ENCODE measurements at regions not wholly inside any gene's neighbourhood (a gene's known extent, or its start where the extent isn't known, plus 50 kb on each side); places are given as distances from the start of the nearest gene placed in this dataset.

DNA sequence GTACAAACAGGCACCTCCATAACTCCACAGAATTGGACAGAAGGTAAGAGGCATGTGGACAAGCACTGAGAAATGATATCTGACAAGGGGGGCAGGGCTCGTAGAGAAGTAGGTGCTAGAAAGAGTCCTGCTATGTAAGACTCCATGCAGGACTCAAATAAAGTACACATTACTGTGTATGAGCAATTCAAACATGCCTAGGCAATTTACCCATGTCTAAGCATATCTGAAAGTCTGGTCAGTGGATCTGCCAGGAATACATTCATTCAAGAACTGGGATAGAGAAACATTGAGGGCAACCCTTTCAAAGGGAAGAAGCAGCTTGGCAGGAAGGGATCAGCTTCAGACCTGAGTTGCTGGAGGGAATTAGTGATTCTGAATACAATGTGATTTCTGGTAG lies 174.1 kb upstream of the MCTP2 start:
- DNase-seq (ENCODE audit: low read depth in 2 of 2), result no peak

DNA sequence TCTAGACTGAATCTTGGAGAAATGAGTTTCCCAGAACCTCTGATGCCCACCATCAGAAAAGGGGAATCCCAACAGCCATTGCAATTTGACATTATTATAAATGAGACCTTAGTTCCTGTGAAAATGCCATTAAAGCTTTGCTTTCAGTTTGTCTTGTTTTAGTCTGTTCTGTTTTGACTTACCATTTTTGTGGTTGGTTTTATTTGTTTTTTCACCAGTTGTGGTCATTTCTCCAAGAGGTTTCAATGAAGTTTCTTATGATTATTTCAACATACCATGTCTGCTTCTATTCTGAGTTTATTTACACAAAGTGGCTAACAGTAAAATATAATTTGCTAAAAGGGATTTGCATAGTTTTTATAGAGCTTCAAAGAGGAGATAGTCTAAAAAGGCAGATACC lies 175.0 kb upstream of the MCTP2 start:
- DNase-seq (ENCODE audit: low read depth in 2 of 2), result no peak

DNA sequence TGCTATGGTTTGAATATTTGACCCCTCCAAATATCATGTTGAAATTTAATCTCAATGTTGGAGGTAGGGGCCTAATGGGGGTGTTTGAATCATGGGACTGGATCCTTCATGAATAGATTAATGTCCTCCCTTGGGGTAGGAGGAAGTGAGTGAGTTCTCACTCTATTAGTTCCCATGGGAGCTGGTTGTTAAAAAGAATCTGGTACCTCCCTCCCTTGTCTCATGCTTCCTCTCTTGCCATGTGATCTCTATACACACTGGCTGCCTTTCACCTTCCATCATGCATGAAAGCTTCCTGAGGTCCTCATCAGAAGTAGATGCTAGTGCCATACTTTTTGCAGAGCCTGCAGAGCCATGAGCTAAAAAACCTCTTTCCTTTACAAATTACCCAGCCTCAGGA lies 177.7 kb upstream of the MCTP2 start:
- DNase-seq (ENCODE audit: low read depth in 2 of 2), result no peak

DNA sequence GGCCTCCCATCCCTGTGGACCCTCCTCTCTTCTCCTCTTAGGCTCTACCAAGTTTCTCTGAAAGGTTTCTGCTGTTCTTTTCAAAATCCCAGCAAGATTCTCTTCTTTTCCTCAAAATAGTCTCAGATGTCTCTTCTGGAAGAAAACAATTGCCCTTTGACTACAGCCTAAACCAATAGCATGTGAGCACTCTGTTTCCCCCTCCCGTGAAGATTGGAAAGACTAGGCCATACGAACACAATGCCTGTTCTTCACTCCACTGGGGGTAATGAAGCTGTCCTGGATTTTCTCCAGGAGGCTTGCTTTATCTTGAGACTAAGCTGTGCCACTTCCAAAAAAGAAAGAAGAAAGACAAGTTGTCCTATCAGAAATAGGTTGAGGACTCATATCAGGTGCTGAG lies 178.7 kb upstream of the MCTP2 start:
- no peak for DNase-seq (ENCODE audit: low read depth in 2 of 2)

DNA sequence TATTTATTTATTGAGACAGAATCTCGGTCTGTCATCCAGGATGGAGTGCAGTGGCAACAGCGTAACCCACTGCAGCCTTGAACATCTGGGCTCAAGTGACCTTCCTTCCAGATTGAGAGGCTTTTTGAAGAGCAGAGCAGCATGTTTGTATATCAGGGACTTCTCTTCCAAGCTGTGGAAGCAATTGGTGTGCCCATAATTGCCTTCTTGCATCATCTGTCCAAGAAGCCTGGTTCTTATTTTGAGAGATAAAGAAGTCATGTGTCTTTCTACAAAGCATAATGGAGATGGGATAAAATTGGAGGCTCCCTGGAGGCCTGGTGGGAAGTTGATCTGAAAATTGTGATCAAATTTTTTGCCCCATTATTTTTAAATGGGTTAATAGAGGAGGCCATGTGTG lies 183.8 kb upstream of the MCTP2 start:
- DNase-seq (ENCODE audit: low read depth in 2 of 2), result no peak

- DNase-seq (ENCODE audit: low read depth in 2 of 2), result no peak
Measured at GRCh38 chr15:94042180-94042928, 189.0 kb upstream of the MCTP2 start.

DNA sequence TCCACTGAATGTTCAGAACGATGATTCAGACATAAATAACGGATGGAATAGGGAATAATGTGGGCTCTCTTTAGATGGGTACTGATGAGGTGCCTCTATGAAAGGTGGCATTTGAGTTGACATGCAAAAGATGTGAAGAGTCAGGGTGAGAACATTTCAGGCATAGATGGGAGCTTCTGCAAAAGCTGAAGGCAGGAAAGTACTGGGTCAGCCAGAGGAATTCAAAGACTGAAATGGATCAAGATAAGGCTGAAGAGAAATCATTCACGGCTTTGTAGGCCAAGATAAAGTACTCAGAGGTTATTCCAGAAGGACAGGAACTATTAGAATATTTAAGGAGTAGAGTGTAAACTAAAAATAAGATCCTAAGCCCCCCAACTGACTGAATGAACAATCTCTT lies 189.6 kb upstream of the MCTP2 start:
- DNase-seq (ENCODE audit: low read depth in 2 of 2), result no peak

- no peak for DNase-seq (ENCODE audit: low read depth in 2 of 2)
Measured at GRCh38 chr15:94040541-94041248, 190.7 kb upstream of the MCTP2 start.

- DNase-seq (ENCODE audit: low read depth in 2 of 2), result no peak
Measured at GRCh38 chr15:94036156-94036555, 195.2 kb upstream of the MCTP2 start.

DNA sequence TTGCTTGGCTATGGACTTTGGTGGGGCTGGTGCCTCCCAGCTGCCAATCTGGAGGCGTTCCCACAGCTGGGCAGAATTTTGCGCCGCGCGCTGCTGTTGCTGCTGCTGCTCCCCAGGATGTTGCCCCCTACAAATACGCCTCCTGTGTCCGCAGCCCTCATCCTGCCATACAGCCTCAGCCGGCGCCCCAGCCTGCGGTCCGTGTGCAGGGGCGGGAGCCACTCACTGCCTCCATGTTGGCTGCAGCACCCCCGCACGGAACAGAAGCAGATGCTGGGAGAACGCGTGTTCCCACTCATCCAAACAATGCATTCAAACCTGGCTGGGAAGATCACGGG lies 197.7 kb upstream of the MCTP2 start:
- DNase-seq (ENCODE audit: low read depth in 2 of 2), result no peak

DNA sequence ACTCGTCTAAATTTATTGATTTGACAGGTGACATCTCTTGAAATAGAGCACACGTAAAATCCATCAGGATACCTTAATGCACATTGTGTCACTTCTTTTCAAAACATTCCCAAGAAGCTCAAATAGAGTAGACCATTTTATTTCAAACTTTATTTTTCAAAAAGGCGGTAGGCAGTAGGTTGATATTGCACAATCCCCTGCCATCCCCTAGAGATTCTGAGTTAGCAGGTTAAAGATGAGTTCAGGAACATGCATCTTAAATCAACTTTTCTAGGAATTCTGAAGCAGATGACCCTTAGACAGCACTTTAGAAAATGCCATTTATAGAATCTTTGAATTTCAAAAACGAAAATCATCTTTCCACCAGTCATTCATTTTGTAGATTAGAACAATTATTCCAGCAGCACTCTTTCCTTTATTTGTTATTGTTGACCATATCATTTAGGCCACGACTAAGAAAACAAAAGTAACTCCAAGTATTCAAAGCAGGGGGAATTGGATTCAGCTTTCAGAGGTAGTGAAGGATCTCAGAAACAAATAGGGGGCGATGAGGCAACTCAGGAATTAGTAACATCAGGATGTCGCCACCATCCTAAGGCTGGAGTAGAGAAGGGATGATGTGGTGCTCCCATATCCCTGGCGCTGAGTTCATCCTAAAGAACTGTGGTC lies 198.2 kb upstream of the MCTP2 start:
- no peak for DNase-seq (ENCODE audit: low read depth in 2 of 2)

GRCh38 chr15:94032571-94032970 lies 198.8 kb upstream of the MCTP2 start:
- no peak for DNase-seq (ENCODE audit: low read depth in 2 of 2)

- DNase-seq (ENCODE audit: low read depth in 2 of 2), result no peak
Measured at GRCh38 chr15:94031072-94031471, 200.3 kb upstream of the MCTP2 start.

DNA sequence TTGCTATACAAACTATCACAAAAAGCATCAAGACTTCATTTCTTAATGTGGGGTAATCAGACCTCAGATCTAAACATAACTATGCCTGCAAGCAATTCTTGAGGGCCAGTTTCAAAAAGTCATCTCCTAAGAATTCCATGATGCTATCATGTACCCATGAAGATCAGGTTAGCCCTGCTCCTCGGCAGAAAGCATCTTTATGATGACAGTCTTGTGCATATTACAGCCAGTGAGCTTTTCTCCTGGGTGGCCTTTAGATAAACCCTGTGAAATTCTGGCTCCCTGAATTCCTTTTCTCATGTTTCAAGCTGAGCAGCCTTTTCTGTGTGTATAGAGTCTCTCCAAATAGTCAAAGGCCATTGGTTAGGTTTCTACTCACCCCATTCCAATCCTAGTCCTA lies 201.9 kb upstream of the MCTP2 start:
- DNase-seq (ENCODE audit: low read depth in 2 of 2), result no peak

GRCh38 chr15:94028809-94029208 lies 202.6 kb upstream of the MCTP2 start:
- DNase-seq (ENCODE audit: low read depth in 2 of 2), result no peak

- no peak for DNase-seq (ENCODE audit: low read depth in 2 of 2)
Measured at GRCh38 chr15:94028121-94028520, 203.2 kb upstream of the MCTP2 start.

GRCh38 chr15:94027581-94027980 lies 203.8 kb upstream of the MCTP2 start:
- DNase-seq (ENCODE audit: low read depth in 2 of 2), result no peak

GRCh38 chr15:94026458-94027304 lies 204.7 kb upstream of the MCTP2 start:
- DNase-seq (ENCODE audit: low read depth in 2 of 2), result no peak

- DNase-seq (ENCODE audit: low read depth in 2 of 2), result no peak
Measured at GRCh38 chr15:94023531-94023930, 207.8 kb upstream of the MCTP2 start.

DNA sequence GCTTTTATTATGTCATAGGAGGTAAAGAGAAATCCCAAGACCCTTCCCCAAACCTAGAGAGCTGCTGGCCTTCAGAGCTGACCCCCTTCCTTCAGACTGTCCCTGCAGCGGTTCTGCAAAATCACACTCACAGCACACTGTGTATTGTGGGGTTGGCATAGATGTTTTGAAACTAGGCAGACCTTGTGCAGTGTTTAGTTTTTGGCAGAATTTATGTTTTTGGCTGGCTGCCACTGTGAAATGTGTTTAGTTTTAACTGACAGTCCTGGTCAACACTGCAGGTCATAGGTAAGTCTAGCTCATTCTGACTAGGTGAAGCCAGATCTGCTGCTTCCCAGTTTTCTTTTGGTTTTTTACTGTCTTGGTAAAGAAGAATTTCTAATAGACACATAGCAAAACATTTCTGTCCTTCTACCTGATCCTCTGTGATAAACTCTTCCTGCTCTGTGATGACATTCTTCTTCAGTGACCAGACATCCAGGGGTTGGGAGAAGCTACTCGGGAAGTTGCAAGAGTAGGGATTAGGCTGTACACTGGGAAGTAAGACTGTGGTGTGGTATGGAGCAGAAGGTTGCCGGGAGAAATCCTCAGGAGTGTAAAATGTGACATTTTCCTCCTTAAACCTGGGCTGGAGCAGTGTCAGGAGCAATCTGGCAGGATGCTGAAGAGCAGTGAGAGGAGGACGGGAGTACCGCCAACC lies 209.6 kb upstream of the MCTP2 start:
- no peak for DNase-seq (ENCODE audit: low read depth in 2 of 2)

- DNase-seq (ENCODE audit: low read depth in 2 of 2), result no peak
Measured at GRCh38 chr15:94019062-94019461, 212.3 kb upstream of the MCTP2 start.

- no peak for DNase-seq (ENCODE audit: low read depth in 2 of 2)
Measured at GRCh38 chr15:94015324-94015723, 216.0 kb upstream of the MCTP2 start.
